GF-D8 (cell line): ENCODE measurements at regions not wholly inside any gene's neighbourhood (a gene's known extent, or its start where the extent isn't known, plus 50 kb on each side); places are given as distances from the start of the nearest gene placed in this dataset.

ENCODE experiments used
- DNase-seq: peaks from one replicate; lab custom pipeline; 2025; lab: John Stamatoyannopoulos, UW

- DNase-seq = no peak
These were observed 68.1 kb upstream of the SPOCK1 start for GRCh38 chr5:137567226-137567625.

GRCh38 chr5:137566780-137567179 lies 67.7 kb upstream of the SPOCK1 start:
- DNase-seq = no peak

GRCh38 chr5:137566118-137566541 lies 67.0 kb upstream of the SPOCK1 start:
- DNase-seq = no peak

- DNase-seq = no peak
These were observed 66.3 kb upstream of the SPOCK1 start for GRCh38 chr5:137565450-137565849.

- DNase-seq = no peak
These were observed 65.4 kb upstream of the SPOCK1 start for GRCh38 chr5:137564398-137564961.

- peak; percentile 74 for DNase-seq
These were observed 64.7 kb upstream of the SPOCK1 start for GRCh38 chr5:137563646-137564397.

- DNase-seq = no peak
These were observed 64.1 kb upstream of the SPOCK1 start for GRCh38 chr5:137563301-137563645.

- DNase-seq = no peak
These were observed 62.5 kb upstream of the SPOCK1 start for GRCh38 chr5:137561608-137562007.

GRCh38 chr5:137560420-137560819 lies 61.3 kb upstream of the SPOCK1 start:
- no peak for DNase-seq
